ENCODE measurements at regions not wholly inside any gene's neighbourhood (a gene's known extent, or its start where the extent isn't known, plus 50 kb on each side); places are given as distances from the start of the nearest gene placed in this dataset.

GRCh38 chr2:190587106-190587505 is 52.6 kb upstream of the NEMP2 start:
- TF ChIP-seq EZH2 (IDR thresholded peaks at IDR 0.05; ENCODE audit: low read depth, low read length, severe bottlenecking), result no peak
- no peak for TF ChIP-seq POLR2A (IDR thresholded peaks at IDR 0.05; ENCODE audit: control extremely low read depth in 1 of 2, low read depth in 2 of 2, low read length in 2 of 2)
- no peak for TF ChIP-seq RFX5 (IDR thresholded peaks at IDR 0.05; ENCODE audit: borderline replicate concordance, low read depth, low read length)
- TF ChIP-seq JUND (IDR thresholded peaks at IDR 0.05; ENCODE audit: low read length), result no peak
- no peak for TF ChIP-seq RAD21 (IDR thresholded peaks at IDR 0.05 in 1 of 2, conservative IDR thresholded peaks at IDR 0.05 in 1 of 2; ENCODE audit: low read depth in 2 of 2, low read length in 2 of 2)

All from H1 (cell line).